PC-3 (cell line): ENCODE measurements at regions not wholly inside any gene's neighbourhood (a gene's known extent, or its start where the extent isn't known, plus 50 kb on each side); places are given as distances from the start of the nearest gene placed in this dataset.

Source experiments
- ATAC-seq: fragments of 200-7000 bp; cut with Tn5 transposase; 2 replicates; pipeline ENCODE4 v1.9.1; 2020; ENCODE audit warnings: mild to moderate bottlenecking, moderate library complexity
- BruUV-seq: library from RNA; stranded (reverse); fragments of 400-500 nt; replicated peaks from 2 replicates; lab custom pipeline; 2021; lab: Mats Ljungman, UMichigan
- CTCF ChIA-PET: fragments of 300-600 bp; sonication (Branson Sonifier 250); formaldehyde crosslinking; loops from one replicate; lab custom pipeline; 2022; ENCODE audit warnings: antibody characterized with exemption; lab: Charles Lee
- POLR2A ChIA-PET: fragments of 300-600 bp; sonication (Branson Sonifier 250); formaldehyde crosslinking; loops from one replicate; lab custom pipeline; 2022; ENCODE audit warnings: antibody characterized with exemption; ENCODE audit not compliant: unreplicated experiment; lab: Charles Lee
- DNase-seq: peaks from one replicate; pipeline ENCODE4 v3.0.0-alpha.2; 2015
- H2AFZ ChIP-seq: fragments of 300-600 bp; sonication (generic); 2 replicates; pipeline ENCODE4 v1.6.0; 2016; ENCODE audit warnings: antibody characterized with exemption, low read length
- H3F3A ChIP-seq: fragments of 300-600 bp; sonication (generic); one replicate; pipeline ENCODE4 v1.6.0; 2017; ENCODE audit warnings: antibody characterized with exemption, low read length, control low read depth, mild to moderate bottlenecking; ENCODE audit not compliant: unreplicated experiment
- H3K27ac ChIP-seq: fragments of 300-600 bp; sonication (generic); 2 replicates; pipeline ENCODE4 v1.5.1; 2016; ENCODE audit warnings: mild to moderate bottlenecking, low read length
- H3K27me3 ChIP-seq: fragments of 300-600 bp; sonication (generic); 2 replicates; pipeline ENCODE4 v1.6.1; 2016; ENCODE audit warnings: low read length, mixed read lengths
- H3K36me3 ChIP-seq: fragments of 300-600 bp; sonication (generic); 2 replicates; pipeline ENCODE4 v1.6.1; 2016; ENCODE audit warnings: low read depth, mixed run types, low read length, mixed read lengths
- H3K4me1 ChIP-seq: fragments of 300-600 bp; sonication (generic); 2 replicates; pipeline ENCODE4 v1.5.1; 2016; ENCODE audit warnings: low read length; ENCODE audit not compliant: insufficient read depth
- H3K4me2 ChIP-seq: fragments of 300-600 bp; sonication (generic); 2 replicates; pipeline ENCODE4 v1.6.0; 2016; ENCODE audit warnings: low read length
- H3K4me3 ChIP-seq: fragments of 300-600 bp; sonication (generic); 2 replicates; pipeline ENCODE4 v1.5.1; 2016; ENCODE audit warnings: mild to moderate bottlenecking, low read length, mixed read lengths
- H3K79me2 ChIP-seq: fragments of 300-600 bp; sonication (generic); 2 replicates; pipeline ENCODE4 v1.6.1; 2017; ENCODE audit warnings: low read length, mixed read lengths
- H3K9ac ChIP-seq: fragments of 300-600 bp; sonication (generic); 2 replicates; pipeline ENCODE4 v1.6.0; 2016; ENCODE audit warnings: mild to moderate bottlenecking, low read length
- H3K9me2 ChIP-seq: fragments of 300-600 bp; sonication (generic); replicated peaks from 2 replicates; pipeline ENCODE4 v1.6.1; 2016; ENCODE audit warnings: mixed run types, low read length, mixed read lengths
- H3K9me3 ChIP-seq: fragments of 300-600 bp; sonication (generic); 2 replicates; pipeline ENCODE4 v1.6.1; 2016; ENCODE audit warnings: low read length, mixed read lengths
- H4K20me1 ChIP-seq: fragments of 300-600 bp; sonication (generic); 2 replicates; pipeline ENCODE4 v1.6.1; 2016; ENCODE audit warnings: low read length, mixed read lengths
- EZH2 ChIP-seq: fragments of 300-600 bp; sonication (generic); IDR thresholded peaks from one replicate; pipeline ENCODE4 v1.6.1; 2017; ENCODE audit warnings: antibody characterized with exemption, mild to moderate bottlenecking, low read length; ENCODE audit not compliant: unreplicated experiment
- EZH2phosphoT487 ChIP-seq: fragments of 300-600 bp; sonication (generic); IDR thresholded peaks from 2 replicates; pipeline ENCODE4 v1.6.1; 2018; ENCODE audit warnings: mild to moderate bottlenecking, antibody characterized with exemption, low read length, borderline replicate concordance
- intact Hi-C: fragments of 100-400 bp; cut with micrococcal nuclease; formaldehyde crosslinking; loops from 2 replicates; pipeline ENCODE4 v1.9.0; 2023
- TF ChIP-seq, protein P1 (sequence below): fragments of 300-600 bp; sonication (generic); conservative IDR thresholded peaks from 2 replicates; pipeline ENCODE4 v1.5.1; 2017; ENCODE audit warnings: antibody characterized with exemption, low read depth, mild to moderate bottlenecking, low read length

GRCh38 chr11:119520400-119520799, 97.4 kb upstream of the THY1 start:
- no TSS peak for BruUV-seq
- TF ChIP-seq EZH2phosphoT487 (no peak), EZH2 (no peak)
- TF ChIP-seq, protein P1, sequence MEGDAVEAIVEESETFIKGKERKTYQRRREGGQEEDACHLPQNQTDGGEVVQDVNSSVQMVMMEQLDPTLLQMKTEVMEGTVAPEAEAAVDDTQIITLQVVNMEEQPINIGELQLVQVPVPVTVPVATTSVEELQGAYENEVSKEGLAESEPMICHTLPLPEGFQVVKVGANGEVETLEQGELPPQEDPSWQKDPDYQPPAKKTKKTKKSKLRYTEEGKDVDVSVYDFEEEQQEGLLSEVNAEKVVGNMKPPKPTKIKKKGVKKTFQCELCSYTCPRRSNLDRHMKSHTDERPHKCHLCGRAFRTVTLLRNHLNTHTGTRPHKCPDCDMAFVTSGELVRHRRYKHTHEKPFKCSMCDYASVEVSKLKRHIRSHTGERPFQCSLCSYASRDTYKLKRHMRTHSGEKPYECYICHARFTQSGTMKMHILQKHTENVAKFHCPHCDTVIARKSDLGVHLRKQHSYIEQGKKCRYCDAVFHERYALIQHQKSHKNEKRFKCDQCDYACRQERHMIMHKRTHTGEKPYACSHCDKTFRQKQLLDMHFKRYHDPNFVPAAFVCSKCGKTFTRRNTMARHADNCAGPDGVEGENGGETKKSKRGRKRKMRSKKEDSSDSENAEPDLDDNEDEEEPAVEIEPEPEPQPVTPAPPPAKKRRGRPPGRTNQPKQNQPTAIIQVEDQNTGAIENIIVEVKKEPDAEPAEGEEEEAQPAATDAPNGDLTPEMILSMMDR: no peak

GRCh38 chr11:119519796-119520195, 96.8 kb upstream of the THY1 start:
- no peak overlapping the region for H2AFZ ChIP-seq
- intact Hi-C loops: no loop called here
- no peak overlapping the region for H3K4me3 ChIP-seq
- no peak overlapping the region for H3K9ac ChIP-seq
- peaks cover 38% of the 10 kb centered on the region for H3K27me3 ChIP-seq
- no peak overlapping the region for H3K4me2 ChIP-seq
- ATAC-seq (no peak), DNase-seq (no peak)
- H3K79me2 ChIP-seq: no peaks in the 10 kb centered on the region
- ChIA-PET CTCF (no interaction called here), POLR2A (no interaction called here)
- TF ChIP-seq EZH2phosphoT487: no peak
- TF ChIP-seq, protein P1: no peak
- TF ChIP-seq EZH2: no peak
- H3K4me1 ChIP-seq: no peaks in the 10 kb centered on the region
- H3K9me3 ChIP-seq: no peaks in the 10 kb centered on the region
- H3K27ac ChIP-seq: no peak overlapping the region
- H3K36me3 ChIP-seq: no peaks in the 10 kb centered on the region
- no TSS peak for BruUV-seq
- no peaks in the 10 kb centered on the region for H3K9me2 ChIP-seq
- no peaks in the 10 kb centered on the region for H3F3A ChIP-seq
- H4K20me1 ChIP-seq: no peaks in the 10 kb centered on the region

More at GRCh38 chr11:119520400-119520799, 97.4 kb upstream of the THY1 start:
- ChIA-PET POLR2A (no interaction called here), CTCF (no interaction called here)
- Histone ChIP-seq H4K20me1 (no peaks in the 10 kb centered on the region), H3K4me2 (no peak overlapping the region), H3K36me3 (no peaks in the 10 kb centered on the region), H2AFZ (no peak overlapping the region), H3K9me3 (no peaks in the 10 kb centered on the region), H3K27me3 (peaks cover 34% of the 10 kb centered on the region), H3K9me2 (no peaks in the 10 kb centered on the region), H3F3A (no peaks in the 10 kb centered on the region), H3K79me2 (no peaks in the 10 kb centered on the region), H3K27ac (no peak overlapping the region), H3K9ac (no peak overlapping the region), H3K4me3 (no peak overlapping the region), H3K4me1 (no peaks in the 10 kb centered on the region)
- intact Hi-C loops: no loop called here
- no peak for ATAC-seq
- no peak for DNase-seq

DNA sequence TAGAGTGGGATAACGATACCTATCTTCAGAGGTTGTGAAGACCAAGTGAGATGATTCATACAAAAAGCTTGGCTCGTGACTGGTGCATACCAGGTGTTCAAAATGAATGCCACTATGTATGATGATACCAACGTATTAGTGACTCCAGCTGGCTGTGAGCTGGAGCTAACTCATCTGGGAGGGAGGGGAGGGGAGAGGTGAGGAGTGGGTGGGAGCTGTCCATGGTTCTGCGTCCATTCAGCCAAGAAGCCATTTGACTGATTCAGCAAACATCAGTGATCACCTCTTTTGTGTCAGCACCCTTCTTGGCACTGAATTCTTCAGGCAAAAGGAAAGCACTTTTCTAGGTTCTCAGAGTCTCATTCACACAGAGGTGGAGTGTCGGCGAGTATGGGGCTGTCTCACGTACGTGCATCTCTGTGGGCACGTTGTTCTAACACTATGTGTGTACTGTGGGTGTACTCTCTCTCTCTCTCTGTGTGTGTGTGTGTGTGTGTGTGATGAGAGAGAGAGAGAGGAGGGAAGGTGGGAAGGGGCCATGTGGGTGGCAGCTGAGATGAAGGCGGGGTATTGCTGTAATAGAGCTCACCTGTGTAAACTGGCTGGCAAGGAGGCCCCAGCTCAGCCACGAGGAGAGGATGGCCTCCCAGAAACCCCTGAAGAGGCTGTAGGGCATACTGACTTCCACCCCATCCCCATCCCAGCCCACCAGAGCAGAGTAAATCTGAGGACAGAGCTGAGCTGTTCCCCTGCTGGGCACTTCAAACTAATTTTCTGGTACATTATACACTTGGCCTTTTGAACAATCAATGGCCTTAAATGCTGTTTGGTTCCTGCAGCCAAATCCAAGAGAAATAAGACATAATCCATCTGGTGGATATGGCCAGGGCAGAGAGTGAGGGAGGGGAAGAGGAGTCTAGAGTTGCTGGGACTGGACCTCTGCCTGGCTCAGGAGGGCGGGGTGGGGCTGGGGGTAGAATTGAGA, 96.1 kb upstream of the THY1 start:
- no peaks in the 10 kb centered on the region for H3K4me1 ChIP-seq
- H3K4me3 ChIP-seq: no peak overlapping the region
- H3K9me2 ChIP-seq: no peaks in the 10 kb centered on the region
- no peaks in the 10 kb centered on the region for H4K20me1 ChIP-seq
- no peak overlapping the region for H3K27ac ChIP-seq
- no peaks in the 10 kb centered on the region for H3K36me3 ChIP-seq
- H3K79me2 ChIP-seq: no peaks in the 10 kb centered on the region
- no peak for ATAC-seq
- H3K9me3 ChIP-seq: no peaks in the 10 kb centered on the region
- H3K9ac ChIP-seq: no peak overlapping the region
- H3K4me2 ChIP-seq: no peak overlapping the region
- H3K27me3 ChIP-seq: peaks cover 41% of the 10 kb centered on the region
- POLR2A ChIA-PET: no interaction called here
- TF ChIP-seq, protein P1: no peak
- no peak for TF ChIP-seq EZH2phosphoT487
- no peak overlapping the region for H2AFZ ChIP-seq
- no peaks in the 10 kb centered on the region for H3F3A ChIP-seq
- DNase-seq: peak; percentile 68
- intact Hi-C loops: no loop called here
- CTCF ChIA-PET: no interaction called here
- no TSS peak for BruUV-seq
